ENCODE measurements at regions not wholly inside any gene's neighbourhood (a gene's known extent, or its start where the extent isn't known, plus 50 kb on each side); places are given as distances from the start of the nearest gene placed in this dataset.

- TF ChIP-seq CTCF (IDR thresholded peaks at IDR 0.05) (no peak), POLR2A (IDR thresholded peaks at IDR 0.05) (no peak)
These were observed 113.5 kb upstream of the SATB1 start for GRCh38 chr3:18538463-18539230.
